ENCODE measurements at regions not wholly inside any gene's neighbourhood (a gene's known extent, or its start where the extent isn't known, plus 50 kb on each side); places are given as distances from the start of the nearest gene placed in this dataset.

GRCh38 chr2:108169982-108170625, 69.7 kb upstream of the SULT1C3 start:
- Histone ChIP-seq H3K27me3 (ENCODE audit: control insufficient read depth, insufficient read depth, low read length) (no peaks in the 10 kb centered on the region), H3K4me3 (ENCODE audit: insufficient read depth, low read depth, low read length) (no peak overlapping the region), H3K36me3 (replicated peaks; ENCODE audit: control insufficient read depth, insufficient read depth, low read length) (no peaks in the 10 kb centered on the region)
- no peak for DNase-seq

DNA sequence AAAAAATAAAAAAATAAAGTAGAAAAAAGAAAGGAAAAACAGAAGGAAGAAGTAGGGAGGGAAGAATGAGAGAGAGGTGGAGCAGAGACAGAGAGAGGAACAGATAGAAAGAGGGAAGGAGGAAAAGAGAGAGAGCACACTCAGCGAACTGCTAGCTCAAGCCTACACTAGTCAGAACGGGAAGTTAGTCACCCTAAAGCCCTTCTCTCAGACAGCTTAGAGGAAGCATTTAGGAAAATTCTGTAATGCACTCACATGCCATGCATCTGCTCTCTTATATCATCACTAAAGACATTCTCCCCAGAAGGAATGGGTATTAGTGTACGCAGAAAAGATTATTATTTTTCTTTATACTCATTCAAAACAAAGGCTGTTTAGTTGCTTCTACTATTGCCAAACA, 68.1 kb upstream of the SULT1C3 start:
- DNase-seq, result no peak
- H3K27me3 ChIP-seq (ENCODE audit: control insufficient read depth, insufficient read depth, low read length), result no peaks in the 10 kb centered on the region
- no peaks in the 10 kb centered on the region for H3K36me3 ChIP-seq (replicated peaks; ENCODE audit: control insufficient read depth, insufficient read depth, low read length)
- H3K4me3 ChIP-seq (ENCODE audit: insufficient read depth, low read depth, low read length), result no peak overlapping the region

DNA sequence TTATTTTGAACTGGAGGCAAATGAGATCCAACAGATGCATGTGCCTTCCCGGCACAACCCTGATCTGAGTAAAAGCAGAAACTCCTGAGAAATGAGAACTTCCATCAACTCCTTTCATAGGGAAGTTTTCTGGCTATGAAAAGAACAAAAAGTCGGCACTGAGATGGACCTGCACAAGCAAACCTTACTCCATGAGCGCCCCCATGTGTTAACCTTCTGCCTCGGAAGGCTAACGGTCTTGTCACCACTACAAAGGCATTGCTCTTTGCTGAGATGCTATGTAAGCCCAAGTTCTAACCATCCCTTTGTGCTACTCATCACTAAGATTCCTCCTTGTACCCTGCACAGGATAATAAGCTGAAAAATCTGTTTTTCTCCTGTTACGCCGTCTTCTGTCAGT, 57.3 kb upstream of the SULT1C3 start:
- DNase-seq, result no peak
- no peak overlapping the region for H3K4me3 ChIP-seq (ENCODE audit: insufficient read depth, low read depth, low read length)
- H3K27me3 ChIP-seq (ENCODE audit: control insufficient read depth, insufficient read depth, low read length), result no peaks in the 10 kb centered on the region
- H3K36me3 ChIP-seq (replicated peaks; ENCODE audit: control insufficient read depth, insufficient read depth, low read length), result no peaks in the 10 kb centered on the region

DNA sequence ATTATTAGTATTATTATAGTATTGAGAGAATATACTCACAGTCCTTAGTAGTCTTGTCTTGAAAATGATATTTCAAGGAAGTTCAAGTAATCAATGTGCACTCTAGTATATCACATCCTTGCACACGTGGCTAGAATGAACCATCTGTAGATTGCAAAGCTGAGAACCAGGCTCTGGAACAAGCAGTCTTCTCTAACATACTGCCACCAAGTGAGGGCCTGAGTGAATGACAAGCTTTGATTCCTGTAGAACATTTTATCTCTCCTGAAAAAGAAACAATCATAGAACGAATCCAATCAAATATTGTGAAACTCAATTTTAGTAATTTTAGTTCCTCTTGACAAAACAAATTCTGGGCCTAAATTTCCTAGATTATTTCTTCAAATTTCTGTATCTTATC, 55.3 kb upstream of the SULT1C3 start:
- H3K36me3 ChIP-seq (replicated peaks; ENCODE audit: control insufficient read depth, insufficient read depth, low read length), result no peaks in the 10 kb centered on the region
- no peak for DNase-seq
- H3K4me3 ChIP-seq (ENCODE audit: insufficient read depth, low read depth, low read length), result no peak overlapping the region
- no peaks in the 10 kb centered on the region for H3K27me3 ChIP-seq (ENCODE audit: control insufficient read depth, insufficient read depth, low read length)

- H3K27me3 ChIP-seq (ENCODE audit: control insufficient read depth, insufficient read depth, low read length), result no peaks in the 10 kb centered on the region
- no peaks in the 10 kb centered on the region for H3K36me3 ChIP-seq (replicated peaks; ENCODE audit: control insufficient read depth, insufficient read depth, low read length)
- no peak overlapping the region for H3K4me3 ChIP-seq (ENCODE audit: insufficient read depth, low read depth, low read length)
- no peak for DNase-seq
Measured at GRCh38 chr2:108189316-108189715, 50.5 kb upstream of the SULT1C3 start.
